Eye (tissue), 1 donor: ENCODE measurements at regions not wholly inside any gene's neighbourhood (a gene's known extent, or its start where the extent isn't known, plus 50 kb on each side); places are given as distances from the start of the nearest gene placed in this dataset.
"Not testable (repeated sequence)": the region's sequence is repeated elsewhere in the genome, so short reads cannot be mapped to it uniquely, and the experiment has no call there.

Source experiments
- DNase-seq: peaks from one replicate; pipeline ENCODE4 v3.0.0-alpha.2; 2015

DNA sequence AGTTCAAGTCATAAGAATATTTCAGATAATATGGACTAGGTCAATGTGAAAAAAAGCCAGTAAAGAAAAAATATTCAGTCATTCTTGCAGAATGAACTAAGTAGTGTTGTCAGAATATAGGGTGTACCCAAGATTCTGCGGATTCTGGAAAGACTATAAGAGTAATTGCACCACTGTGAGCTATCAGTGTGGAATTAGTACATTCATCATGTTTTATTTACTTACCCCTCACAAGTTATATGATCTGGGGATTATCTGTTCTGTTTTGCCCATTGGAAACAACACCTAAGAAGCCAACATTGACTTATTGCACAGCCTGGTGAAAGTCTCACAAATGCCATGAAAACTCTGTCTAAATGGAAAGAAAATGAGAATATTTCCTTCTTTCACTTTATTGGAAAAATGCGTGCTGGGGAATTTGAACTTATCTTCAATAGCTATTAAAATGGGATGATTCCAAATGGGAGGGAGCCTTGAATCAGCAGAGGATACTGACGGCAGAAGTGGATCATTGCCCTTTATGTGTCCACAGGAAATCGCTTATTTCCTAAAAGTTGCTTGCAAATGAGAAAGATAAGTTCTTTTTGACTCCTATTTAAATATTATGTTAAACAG lies 563.3 kb upstream of the POM121L12 start:
- no peak for DNase-seq

DNA sequence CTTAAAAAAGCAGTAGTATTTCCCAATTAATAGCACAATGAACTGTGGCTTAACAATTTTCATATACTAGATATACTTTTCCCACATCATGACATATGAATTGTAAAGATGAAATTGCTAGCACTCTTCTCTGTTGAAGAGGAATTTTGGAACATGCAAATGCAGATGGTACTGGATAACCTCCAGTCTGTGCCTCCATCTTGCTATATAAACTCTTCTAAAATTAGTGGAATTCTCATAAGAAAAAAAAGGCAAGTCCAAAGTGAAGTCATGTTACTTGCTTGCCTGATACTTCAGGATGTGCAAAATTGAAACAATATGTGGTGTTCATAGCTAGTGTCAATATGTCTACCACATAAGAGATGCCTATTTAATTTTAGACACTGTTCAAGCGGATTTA lies 570.2 kb upstream of the POM121L12 start:
- DNase-seq, result no peak

DNA sequence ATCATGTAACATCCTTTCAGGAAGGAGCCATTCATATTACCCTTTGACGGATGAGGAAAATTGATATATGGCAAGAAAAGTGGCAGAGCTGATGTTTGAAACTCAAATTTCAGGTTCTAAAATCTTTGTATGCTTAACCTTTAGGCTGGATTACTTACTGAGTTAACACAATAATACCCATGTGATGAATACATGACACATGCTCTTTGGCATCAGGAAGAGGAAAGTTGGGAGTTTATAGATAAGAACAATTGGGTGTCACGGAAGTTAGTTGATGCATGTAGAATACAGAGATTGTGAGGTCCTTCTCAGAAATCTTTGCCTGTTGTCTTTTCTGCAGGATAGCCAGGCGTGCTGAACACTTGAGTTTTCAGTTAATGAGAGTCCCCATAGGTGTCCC lies 572.1 kb upstream of the POM121L12 start:
- DNase-seq, result no peak

DNA sequence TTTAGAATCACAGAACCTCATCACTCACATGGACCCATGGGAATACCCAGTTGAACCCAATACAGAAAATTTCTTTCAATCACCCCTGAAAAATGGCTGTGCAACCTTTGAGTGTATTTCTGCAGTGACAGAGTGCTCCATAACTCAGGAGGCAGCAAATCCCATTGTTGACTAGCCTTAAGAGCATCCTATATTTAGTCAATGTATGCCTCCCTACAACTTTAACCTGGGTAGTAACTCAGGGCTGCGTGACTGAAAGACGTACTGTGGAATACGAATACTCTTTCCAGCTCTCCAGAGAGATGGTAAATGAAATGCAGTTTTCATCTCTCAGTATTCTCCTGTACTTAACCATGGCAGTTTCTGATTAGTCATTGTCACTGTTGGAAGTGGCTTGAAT lies 573.0 kb upstream of the POM121L12 start:
- no peak for DNase-seq

DNA sequence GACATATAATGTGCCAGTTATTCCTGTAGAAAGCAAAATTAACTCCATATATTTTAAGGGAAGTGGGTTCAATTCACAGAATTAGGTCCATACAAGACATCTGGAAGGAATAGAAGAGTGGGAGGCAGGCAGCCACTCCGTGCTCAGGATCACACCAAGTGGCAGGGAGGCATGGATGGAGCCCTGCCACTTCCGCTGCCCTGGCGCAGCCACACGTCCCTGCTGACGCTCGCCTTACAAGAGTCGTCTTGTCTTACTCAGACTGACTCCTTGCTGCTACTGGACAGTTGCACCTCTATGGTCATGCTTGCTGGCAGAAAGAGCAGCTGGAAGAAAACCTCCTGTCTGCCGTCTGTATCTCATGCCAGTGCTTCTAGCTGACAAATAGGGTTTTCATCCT lies 579.9 kb upstream of the POM121L12 start:
- no peak for DNase-seq

DNA sequence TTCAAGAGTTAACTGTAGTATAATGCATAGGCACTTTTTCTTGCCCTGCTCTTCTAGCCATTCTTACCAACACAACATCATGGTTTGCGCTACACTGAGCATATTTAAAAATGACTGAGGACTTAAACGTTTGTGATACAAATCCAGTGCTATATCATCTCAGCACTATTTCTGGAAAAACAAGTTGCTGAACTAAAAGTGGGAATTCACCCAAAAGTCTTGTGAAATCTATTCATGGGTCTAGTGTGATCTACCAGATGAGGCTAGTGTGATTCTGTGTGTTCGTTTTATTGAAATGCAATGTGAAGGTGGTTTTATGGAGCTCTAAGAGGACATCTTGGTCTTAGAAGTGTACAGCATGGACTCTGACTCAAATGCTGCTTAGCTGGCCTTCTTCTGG lies 584.6 kb upstream of the POM121L12 start:
- no peak for DNase-seq

DNA sequence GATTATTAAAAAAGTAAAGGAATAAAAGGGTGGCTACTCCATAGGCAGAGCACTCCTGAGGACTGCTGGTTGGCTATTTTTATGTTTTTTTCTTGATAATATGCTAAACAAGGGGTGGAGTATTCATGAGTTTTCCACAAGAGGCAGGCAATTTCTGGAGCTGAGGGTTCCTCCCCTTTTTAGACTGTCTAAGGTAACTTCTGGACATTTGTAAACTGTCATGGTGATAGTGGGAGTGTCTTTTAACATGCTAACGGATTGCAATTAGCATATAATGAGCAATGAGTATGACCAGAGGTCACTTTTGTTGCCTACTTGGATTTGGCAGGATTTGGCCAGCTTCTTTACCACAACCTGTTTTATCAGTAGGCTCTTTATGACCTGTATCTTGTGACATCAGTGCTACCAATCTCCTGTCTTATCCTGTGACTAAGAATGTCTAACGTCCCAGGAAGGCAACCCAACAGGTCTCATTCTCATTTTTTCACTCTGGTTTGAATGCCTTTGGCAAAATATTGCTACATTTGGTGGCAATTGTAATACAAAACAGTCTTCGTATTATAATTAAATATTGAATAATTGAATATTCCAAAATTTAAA lies 587.8 kb upstream of the POM121L12 start:
- DNase-seq, result no peak

DNA sequence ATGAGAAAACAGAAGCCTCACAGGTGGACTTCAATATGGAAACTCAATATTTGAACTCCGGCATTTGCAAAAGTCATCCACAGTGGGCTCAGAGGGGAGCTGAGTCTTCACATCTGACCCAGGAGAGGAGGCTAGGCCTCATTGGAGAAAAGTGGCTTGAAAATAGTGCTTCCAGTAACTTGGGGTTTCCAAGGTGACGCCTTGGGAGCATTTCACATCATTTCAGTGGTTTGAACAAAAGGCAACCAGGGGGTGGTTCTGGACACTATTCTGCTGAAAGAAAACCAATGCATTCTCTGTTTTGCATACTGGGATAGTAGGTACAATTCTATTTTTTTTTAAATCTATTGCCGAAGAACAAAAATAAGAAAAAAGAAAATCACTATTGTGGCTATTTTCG lies 599.2 kb upstream of the POM121L12 start:
- no peak for DNase-seq

DNA sequence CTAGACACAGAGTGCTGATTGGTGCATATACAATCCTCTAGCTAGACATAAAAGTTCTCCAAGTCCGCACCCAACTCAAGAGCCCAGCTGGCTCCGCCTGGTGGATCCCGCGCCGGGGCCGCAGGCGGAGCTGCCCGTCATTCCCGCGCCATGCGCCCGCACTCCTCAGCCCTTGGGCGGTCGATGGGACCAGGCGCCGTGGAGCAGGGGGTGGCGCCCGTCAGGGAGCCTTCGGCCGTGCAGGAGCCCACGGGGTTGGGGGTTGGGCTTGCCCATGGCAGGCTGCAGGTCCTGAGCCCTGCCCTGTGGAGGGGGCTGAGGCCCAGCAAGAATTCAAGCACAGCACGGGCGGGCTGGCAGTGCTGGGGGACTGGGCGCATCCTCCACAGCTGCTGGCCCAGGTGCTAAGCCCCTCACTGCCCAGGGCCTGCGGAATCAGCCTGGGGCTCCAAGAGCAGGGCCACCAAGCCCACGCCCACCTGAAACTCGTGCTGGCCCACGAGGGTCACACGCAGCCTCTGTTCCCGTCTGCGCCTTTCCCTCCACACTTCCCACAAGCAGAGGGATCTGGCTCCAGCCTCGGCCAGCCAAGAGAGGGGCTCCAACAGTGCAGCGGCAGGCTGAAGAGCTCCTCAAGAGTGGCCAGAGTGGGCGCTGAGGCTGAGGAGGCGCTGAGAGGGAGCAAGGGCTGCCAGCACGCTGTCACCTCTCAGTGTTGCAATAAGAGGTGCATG lies 604.2 kb upstream of the POM121L12 start:
- no peak for DNase-seq

DNA sequence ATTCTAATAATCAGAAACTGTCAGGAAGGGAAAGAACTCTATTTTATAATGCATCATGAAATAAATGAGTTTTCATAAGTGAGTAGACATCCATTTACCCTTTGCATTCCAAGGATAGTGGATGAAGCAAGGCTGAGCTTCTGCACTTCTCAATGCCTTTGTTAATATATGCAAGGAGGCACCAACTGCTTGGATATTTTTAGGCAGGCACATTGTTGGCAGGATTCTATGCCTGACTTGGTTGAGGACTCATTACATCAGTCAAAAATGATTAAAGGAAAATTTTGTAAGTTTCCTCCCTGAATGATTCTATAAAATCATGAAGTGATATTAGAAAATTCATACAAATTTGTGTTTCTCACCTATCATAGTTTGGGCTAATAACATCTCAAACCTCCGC lies 612.2 kb upstream of the POM121L12 start:
- DNase-seq, result no peak

DNA sequence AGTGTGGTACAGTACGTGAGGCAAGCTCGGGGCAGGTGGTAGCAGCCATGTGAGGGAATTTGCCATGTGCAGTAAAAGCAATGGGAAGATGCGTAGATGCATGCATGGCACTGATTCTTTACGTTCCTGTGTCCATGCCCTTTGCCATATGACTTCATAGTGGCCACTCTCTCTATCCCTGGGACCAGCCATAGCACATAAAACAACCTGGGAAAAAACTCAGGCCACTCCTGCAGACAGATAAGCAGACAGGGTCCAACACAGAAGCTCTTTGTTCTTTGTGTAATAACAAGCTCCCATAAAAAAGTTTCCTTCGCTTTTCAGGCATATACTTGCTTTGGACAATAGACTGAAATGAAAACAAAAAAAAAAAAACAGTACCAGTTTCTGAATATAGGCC lies 622.4 kb upstream of the POM121L12 start:
- no peak for DNase-seq

DNA sequence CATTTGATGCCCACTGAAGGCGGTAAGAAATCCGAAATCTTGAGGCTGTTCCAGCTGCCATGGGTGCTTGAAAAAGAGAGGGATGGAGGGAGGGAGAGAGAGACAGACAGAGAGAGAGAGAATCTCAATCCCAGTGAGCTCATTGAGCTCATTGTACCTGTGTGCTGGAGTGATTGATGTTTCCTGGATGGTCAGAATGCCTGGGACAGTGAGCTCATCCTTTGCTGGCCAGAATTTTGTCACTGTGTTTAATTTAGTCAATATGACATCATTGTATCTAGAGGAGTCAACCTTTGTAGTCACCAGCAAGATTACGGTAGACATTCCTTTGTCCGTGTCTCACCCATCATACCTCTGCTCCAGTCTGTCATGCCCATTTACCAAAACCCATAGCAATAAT lies 625.4 kb upstream of the POM121L12 start:
- no peak for DNase-seq

DNA sequence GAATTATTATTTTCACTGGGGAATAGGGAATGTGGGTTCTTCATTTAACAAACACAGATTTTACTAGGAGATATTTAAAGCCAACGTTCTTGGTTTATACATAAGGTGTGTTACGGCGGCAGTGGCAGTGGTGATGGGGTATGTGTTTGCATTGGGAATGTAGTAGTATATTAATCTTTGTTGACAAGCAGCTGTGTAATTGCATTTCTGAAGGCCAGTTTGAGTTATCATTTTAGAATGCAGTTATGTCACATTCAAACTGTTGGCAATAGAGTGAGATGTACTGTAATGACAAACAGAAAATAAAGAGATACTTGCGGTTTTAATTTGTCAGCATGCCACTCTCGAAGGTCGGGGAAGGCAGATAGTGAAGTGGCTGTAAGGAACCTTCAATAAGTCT lies 628.6 kb upstream of the POM121L12 start:
- DNase-seq, result no peak

DNA sequence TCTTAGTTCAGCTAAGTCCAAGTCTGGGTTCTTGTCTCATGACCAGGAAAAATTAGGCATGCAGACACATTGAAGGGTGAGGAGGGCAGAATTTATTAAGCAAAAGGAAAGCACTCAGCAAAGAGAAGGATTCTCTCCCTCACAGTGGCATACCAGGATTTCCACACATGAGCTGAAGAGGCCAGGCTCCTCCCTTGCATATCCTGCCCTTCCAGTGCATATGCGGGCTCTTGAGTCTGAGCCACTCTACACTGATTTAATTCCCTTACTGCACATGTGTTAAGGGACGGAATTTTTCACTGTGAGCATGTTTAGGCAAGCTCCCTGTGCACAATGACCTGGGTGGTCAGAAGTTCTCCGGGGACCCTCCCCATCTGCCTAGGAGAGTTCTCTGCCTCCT lies 652.7 kb upstream of the POM121L12 start:
- no peak for DNase-seq

DNA sequence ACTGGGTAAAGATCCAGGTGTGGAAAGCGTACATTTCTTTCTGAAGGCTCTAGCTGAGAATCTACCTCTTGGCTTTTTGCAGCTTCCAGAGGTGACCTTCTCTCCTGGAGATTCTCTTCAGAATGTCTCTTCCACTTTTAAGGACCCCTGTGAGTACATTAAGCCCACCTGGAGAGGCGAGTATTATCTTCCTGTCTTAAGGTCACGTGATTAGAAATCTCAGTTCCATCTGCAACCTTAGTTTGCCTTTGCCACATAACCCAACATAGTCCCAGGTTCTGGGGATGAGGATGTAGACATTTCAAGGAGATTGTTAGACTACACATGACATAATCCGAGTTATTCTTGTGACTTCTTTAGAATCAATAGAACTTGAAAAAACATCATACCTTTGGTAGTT lies 665.5 kb upstream of the POM121L12 start:
- DNase-seq, result no peak

DNA sequence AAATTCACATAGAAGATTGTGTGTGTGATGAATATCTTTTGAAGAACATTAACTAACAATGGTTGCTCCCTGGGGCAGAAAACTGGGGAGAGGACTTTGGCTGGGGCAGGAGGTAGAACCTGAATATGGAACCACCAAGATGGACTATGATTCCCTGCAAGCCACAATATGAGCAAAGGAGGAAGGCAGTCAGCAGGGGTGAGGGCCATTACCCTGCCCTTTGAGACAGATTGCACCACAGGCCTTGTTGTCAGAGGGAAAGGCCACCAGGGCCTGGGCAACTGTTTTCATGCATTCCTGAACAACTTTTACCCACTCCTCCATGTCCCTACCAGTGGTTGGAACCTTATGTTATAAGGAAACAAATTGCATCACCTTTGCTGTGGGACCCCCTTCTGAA lies 670.1 kb upstream of the POM121L12 start:
- no peak for DNase-seq

DNA sequence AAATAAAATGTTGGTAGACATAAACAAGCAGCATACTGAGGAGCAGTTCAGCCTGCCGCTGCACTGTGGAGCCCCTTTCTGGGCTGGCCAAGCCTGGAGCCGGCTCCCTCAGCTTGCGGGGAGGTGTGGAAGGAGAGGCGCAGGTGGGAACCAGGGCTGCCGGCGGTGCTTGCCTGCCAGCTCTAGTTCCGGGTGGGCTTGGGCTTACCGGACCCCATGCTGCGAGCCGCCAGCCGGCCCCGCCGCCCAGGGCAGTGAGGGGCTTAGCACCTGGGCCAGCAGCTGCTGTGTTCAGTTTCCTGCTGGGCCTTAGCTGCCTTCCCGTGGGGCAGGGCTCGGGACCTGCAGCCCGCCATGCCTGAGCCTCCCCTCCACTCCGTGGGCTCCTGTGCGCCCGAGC lies 672.9 kb upstream of the POM121L12 start:
- no peak for DNase-seq

DNA sequence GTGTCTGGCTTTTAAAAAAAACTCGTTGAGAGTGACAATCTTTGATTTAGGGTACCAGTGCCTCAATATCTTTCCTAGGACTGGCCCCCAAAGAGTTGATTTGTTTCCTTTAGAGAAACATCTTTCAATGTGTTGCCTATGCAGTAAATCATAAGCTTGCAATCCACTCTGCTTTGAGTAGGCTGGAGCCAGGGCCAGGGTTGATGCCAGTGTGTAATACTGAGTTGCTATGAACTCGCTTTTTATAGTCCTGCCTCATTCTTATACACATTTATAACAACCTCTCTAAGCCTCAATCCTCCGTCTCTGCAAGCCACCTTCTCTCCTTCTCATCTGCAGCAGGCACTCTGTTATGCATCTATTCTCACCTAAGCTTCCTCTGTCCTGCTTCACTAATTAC lies 674.9 kb upstream of the POM121L12 start:
- no peak for DNase-seq

DNA sequence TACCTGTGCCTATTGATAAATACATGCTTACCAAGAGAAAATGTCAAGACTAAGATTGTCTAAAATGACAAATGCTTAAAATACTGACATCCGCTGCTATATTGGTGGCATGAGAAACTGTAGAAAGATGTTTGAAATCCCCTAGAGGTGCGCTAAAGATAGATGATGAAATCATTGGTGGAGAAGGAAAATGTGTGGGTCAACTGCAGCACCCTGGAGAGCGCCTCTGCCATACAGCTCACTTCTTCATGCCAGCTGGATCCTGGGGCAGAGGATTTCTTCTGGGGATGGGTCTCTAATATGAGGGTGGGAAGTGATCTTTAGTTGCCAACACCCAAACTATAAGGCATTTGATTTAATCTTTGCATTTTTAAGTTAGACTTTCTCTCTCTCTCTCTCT lies 680.4 kb upstream of the POM121L12 start:
- peak; percentile 42 for DNase-seq

DNA sequence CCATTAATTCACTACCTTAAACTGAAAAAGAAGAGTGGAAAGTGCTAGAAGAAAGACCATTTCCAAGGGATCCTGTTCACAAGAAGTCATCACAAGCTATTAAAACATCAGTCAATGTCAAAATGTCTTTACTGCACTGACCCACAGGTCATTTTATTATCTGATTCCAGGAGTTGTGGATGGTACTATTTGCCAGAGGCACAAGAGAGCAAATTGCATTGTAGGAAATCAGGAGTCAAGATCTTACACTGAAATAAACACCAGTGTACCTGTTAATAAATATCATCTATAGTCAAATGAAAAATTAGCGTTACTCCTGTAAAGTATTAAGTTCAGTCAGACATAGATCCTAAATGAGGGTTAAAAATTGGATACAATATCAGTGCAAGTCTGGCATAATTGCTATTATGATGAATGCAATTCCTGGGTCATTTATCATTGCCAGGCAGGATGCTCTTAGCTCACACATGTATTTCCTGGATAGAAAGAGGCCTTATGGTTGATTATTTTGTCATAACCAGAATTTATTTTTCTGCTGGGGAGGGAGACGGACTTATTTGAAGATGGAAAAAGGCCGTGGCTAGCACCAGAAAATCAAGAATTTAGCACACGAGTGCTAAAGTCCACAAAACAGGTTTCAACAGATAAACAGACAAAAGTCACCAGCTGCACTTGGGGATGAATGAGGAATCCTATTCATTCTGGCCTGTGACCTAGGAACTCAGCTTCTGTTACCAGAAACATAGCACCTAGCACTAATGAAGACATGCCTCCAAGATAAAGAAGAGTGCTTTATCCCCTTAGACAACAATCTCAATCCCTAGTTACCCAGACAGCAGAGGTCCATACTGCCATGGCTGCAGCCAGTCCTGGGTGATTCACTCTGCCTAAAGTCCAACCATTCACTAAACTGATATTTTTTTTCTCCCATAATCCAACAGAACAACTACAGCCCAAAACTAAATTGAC lies 683.1 kb upstream of the POM121L12 start:
- no peak for DNase-seq

DNA sequence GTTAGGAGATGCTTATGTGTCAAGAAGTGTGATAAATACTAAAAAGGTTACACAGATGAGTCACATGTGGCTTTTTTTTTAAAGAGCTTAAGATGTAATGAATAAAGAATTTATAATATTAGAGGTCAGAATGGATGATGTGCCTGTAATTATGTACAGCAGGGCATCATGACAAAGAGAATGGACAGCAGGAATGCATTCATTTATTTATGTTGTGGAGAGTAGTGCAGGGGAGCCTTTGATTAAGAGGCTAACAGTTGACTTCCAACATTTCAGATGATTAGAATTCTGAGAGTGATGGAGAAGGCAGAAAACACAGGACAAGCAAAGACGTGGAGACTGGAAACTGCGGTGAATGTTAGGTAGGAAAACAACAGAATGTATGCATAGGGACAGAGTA lies 691.4 kb upstream of the POM121L12 start:
- DNase-seq, result no peak

DNA sequence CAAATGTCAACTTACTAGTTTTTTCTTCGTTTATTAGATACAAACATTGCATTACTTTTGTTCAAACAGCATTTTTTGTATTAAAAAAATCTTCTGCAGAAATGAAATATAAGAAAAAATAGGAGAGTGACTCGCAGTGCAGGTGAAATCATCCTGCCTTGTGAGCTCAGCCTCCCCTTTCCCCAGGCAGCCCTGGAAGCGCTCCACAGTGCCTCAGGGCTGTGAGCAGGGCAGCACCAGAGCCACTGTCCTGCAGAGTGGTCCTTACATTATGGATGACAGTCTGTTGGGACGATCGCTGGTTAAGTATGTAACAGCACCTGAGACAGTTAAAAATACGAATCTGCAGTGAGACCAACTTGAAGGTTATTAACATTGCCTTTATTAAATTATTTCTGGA lies 695.4 kb upstream of the POM121L12 start:
- DNase-seq, result peak; percentile 11

DNA sequence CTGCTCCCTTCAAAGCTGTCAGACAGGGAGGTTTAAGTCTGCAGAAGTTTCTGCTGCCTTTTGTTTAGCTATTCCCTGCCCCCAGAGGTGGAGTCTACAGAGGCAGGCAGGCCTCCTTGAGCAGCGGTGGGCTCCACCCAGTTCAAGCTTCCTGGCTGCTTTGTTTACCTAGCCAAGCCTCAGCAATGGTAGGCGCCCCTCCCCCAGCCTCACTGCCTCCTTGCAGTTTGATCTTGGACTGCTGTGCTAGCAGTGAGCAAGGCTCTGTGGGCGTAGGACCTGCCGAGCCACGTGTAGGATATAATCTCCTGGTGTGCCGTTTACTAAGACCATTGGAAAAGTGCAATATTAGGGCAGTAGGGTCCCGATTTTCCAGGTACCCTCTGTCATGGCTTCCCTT lies 707.1 kb upstream of the POM121L12 start:
- not testable (repeated sequence) for DNase-seq
